HG03342 (cell line): ENCODE measurements at regions not wholly inside any gene's neighbourhood (a gene's known extent, or its start where the extent isn't known, plus 50 kb on each side); places are given as distances from the start of the nearest gene placed in this dataset.
"Not testable (repeated sequence)": the region's sequence is repeated elsewhere in the genome, so short reads cannot be mapped to it uniquely, and the experiment has no call there.

ENCODE experiments used
- ATAC-seq: cut with Tn5 transposase; IDR thresholded peaks from one replicate; pipeline ENCODE4 v1.9.1; 2021; ENCODE audit warnings: mild to moderate bottlenecking, moderate library complexity; ENCODE audit not compliant: unreplicated experiment

- not testable (repeated sequence) for ATAC-seq
Measured at GRCh38 chr12:43192442-43192841, 359.6 kb downstream of the ADAMTS20 start.

DNA sequence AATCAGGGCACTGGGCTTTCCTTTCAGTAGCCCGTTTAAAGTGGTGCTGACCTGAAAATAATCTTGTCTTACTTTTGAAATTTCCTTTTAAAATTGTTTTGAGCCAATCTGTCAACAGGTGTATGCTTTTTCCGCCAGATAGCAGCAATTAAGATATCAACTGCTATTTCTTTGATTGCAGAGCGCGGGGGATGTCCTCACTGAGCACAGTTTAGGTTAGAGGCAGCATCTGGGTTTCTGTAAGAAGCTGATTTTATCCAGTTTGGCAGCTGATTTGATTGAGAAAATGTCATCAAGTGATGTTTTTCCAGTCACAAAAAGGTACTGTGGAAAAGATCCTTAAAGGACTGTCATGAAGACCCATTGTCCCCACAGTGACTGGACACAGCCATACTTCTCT, 371.8 kb downstream of the ADAMTS20 start:
- no peak for ATAC-seq

DNA sequence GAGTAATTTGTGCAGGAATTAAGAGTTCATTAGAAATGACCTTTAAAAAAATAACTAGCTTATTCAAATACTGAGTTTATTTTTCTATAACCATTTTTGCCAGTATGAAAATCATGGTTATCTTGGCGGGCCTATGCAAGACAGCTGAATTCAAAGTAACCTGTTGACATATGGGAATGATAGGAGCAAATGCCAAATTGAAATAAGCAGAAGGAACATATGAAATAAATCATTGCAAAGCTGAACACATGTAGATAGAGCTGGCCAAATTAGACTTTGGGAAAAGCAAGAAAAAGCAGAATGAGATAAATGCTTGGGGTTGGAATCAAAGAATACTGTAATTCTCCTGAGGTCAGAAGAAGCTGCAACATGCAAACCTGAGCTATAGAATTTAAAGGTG, 372.5 kb downstream of the ADAMTS20 start:
- ATAC-seq: no peak

- ATAC-seq: no peak
Measured at GRCh38 chr12:43177276-43177675, 374.7 kb downstream of the ADAMTS20 start.

GRCh38 chr12:43169115-43169681, 382.8 kb downstream of the ADAMTS20 start:
- ATAC-seq: no peak

- no peak for ATAC-seq
Measured at GRCh38 chr12:43167691-43168090, 384.3 kb downstream of the ADAMTS20 start.

- no peak for ATAC-seq
Measured at GRCh38 chr12:43165351-43165750, 386.7 kb downstream of the ADAMTS20 start.

GRCh38 chr12:43162138-43162537, 389.9 kb downstream of the ADAMTS20 start:
- ATAC-seq: no peak

- no peak for ATAC-seq
Measured at GRCh38 chr12:43159506-43159905, 392.5 kb downstream of the ADAMTS20 start.

DNA sequence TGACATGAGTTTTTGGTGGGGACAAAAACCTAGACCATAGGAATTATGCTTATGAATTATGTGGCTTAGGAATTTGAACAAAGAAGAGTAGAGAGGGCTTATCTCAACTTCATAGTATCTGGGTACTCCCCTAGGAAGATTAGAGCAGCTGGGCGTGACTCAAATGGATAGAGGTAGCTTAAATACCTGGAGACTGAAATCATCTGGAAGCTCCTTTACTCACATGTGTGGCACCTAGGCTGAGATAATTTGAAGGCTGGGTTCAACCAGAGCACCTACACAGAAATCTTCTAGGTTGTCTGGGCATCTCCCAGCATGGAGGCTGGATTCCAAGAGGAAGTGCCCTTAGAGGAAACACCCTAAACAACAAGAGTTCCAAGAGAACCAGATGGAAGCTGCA, 393.9 kb downstream of the ADAMTS20 start:
- ATAC-seq: no peak

- no peak for ATAC-seq
Measured at GRCh38 chr12:43155376-43155775, 396.6 kb downstream of the ADAMTS20 start.

DNA sequence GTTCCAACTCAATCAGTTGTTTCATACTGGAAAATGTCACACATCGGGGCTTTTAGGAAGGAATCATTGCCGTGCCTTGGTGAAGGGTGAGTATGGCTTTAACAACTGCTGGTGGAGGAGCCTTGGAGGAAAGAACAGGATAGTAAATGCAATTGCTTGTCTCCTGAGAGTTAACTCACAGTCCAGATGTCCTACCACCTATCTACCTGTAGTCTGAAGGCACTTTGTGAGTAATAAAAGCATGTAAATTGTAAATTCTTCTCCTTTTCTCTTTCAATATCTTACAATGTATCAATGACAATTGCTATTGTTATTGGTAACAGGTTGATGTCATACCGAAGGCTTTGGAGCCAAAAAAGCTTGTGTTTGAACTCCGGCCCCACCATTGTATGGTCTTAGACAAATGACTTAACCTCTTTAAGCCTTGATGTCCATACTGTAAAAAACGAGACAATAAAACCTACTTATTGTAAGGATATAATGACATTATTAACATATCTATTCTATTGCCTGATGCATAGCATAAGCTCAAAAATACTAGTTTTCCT, 397.4 kb downstream of the ADAMTS20 start:
- no peak for ATAC-seq

DNA sequence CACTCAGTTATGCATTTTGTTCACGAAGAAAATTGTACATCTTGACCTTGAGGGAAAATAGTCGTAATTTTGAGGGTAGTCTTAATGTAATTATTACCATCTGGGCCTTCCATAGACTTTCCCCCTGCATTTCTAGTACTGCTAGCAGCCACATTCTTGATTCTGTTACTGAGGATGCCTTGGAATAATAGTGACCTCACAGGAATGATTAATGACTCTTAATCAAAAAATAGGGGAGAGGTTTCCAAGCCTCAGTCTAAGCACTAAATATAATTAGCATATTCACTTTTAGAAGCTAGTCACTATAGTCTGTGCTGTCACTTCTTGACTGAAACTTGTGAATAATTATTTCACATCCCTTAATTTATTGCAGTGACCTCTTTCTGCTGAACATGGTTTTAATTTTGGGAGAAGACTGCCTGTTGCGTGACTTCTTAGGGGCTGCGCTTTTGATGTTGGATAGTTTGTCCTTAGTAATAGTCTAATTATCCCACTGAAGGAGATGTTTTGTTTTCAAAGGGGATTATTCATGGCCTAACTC, 400.5 kb downstream of the ADAMTS20 start:
- no peak for ATAC-seq

DNA sequence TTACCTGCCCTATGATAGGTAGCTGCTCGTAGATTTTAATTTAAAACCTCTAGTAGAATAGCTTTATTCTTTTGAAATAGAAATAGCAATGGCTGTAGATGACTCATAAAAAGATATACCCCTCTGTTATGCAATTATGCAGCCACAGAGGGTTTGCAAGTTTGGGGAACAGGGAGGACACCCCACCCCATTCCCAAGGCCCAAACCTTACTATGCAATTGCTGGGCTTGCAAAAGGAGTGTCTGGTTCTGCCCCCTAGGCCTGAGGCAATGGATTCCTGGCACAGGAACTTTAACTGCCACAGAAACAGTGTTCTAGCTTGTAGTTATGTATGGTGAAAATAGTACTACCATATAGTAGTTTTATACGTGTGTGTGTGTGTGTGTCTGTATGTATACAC, 403.3 kb downstream of the ADAMTS20 start:
- no peak for ATAC-seq

DNA sequence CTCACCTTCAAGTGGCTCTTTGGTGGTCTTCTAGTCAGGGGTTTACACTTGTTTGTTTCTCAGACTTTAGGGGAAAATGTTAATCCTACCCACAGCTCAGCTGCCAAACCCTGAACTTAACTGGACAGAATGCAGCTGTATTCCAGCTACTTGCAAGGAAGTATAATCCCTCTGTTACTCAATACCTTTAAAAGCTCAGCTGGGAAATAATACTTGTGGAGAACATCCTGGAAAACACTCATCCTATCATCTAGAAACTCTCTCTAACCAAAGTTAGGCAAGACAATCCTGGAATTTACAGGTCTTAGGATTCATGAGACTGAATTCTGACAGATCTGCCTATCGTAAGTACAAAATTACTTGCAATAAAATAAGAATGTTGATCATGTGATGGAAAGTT, 404.1 kb downstream of the ADAMTS20 start:
- ATAC-seq: no peak

GRCh38 chr12:43145481-43145880, 406.5 kb downstream of the ADAMTS20 start:
- ATAC-seq: no peak

- ATAC-seq: peak; percentile 38
Measured at GRCh38 chr12:43143278-43143677, 408.7 kb downstream of the ADAMTS20 start.

GRCh38 chr12:43132291-43132690, 419.7 kb downstream of the ADAMTS20 start:
- ATAC-seq: no peak

DNA sequence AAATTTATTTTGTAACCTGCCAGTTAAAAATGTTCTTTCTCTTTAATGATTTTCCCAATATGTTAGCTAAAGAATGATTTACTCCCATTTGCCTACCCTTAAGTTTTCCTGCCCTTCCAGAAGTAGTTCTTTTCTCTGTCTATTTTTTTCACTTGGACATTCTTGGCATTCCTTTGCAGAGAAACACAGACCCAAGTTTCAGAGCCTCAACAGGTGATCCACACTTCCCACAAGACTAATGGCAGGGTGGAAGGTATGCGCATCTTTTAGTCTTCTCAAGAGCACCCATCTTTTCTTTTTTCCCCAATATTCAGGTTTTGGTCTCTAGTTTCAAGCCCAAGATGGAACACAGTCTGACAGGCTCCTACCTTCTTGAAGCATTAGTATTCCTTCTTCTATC, 420.7 kb downstream of the ADAMTS20 start:
- ATAC-seq: no peak

DNA sequence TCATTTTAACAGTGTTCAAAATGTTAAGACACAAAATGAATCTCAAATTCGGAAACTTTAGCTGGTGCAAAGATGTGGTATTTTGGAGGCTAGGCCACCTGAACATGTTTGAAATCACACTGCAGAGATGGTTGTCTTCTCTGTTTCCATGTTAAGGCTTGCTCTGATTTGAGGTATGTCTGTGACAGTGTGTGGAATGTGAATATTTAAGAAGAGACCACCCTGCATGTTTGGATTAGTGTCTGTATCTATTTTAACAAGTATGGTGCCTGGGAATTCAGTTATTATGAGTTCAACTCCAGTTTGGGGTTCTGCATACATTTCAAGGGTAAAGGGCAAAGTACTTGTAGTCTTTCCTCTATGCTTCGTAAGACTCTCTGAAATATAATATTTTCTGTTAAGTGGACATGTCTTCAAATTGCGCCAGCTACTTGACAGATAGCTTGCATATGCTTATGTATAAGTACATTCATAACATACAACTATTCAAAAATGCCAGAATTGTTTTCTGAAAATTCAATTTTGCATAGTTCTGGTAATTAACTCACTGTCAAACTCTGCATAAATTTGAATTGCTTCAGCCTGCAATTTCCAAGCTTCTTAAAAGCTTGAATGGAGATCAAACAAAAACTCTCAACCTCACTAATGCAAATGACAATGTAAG, 424.0 kb downstream of the ADAMTS20 start:
- ATAC-seq: no peak

DNA sequence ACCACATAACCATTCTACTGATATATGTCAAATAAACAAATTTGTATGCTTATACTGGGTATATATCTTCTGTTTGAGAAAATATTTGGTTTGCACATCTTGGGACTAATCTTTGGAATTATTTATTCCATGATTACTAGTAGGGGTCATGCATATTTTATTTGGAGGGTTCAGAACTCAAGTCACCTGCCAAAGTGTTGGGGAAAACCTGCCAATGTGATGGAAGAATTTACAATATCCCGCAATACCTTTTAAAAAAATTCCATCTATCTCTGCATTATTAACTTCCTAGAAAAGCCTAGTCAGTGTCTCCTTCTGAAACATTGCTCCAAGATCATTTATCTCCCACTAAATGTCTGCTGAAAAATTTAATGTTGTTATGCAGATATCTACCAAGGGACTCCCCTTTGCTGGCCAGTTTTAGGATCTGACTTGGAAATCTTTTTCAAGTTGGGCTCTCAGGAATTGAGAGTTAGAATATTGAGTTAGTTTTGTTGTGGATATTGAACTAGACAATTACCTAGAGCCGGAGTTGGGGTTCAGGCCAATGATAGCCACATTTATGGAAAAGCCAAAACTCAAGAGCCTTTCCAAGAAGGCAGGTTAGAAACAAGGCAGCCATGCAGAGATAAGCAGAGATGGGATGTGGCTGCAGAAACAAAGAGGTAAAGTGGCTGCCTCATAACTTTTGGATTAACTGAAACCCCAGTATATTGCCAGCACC, 425.2 kb downstream of the ADAMTS20 start:
- ATAC-seq: no peak

- no peak for ATAC-seq
Measured at GRCh38 chr12:43123461-43123860, 428.5 kb downstream of the ADAMTS20 start.
